SU-DHL-6 (cell line): ENCODE measurements at regions not wholly inside any gene's neighbourhood (a gene's known extent, or its start where the extent isn't known, plus 50 kb on each side); places are given as distances from the start of the nearest gene placed in this dataset.

ENCODE experiments used
- H2AFZ ChIP-seq: fragments of 200-600 bp; sonication (generic); 2 replicates; pipeline ENCODE4 v1.6.1; 2014; ENCODE audit warnings: low read depth, mild to moderate bottlenecking, moderate library complexity, mixed read lengths, antibody characterized with exemption, low read length; ENCODE audit not compliant: severe bottlenecking
- H3F3A ChIP-seq: fragments of 200-600 bp; shearing (Covaris generic); 2 replicates; pipeline ENCODE4 v1.6.0; 2016; ENCODE audit warnings: antibody characterized with exemption, mild to moderate bottlenecking; ENCODE audit not compliant: insufficient read depth
- H3K27ac ChIP-seq: fragments of 200-600 bp; sonication (generic); 2 replicates; pipeline ENCODE4 v1.5.1; 2016; ENCODE audit warnings: low read depth, mild to moderate bottlenecking, low read length, moderate library complexity, mixed read lengths
- H3K27me3 ChIP-seq: fragments of 200-600 bp; sonication (generic), shearing (Covaris generic); 2 replicates; pipeline ENCODE4 v1.6.0; 2014; ENCODE audit warnings: mild to moderate bottlenecking, low read length
- H3K36me3 ChIP-seq: fragments of 200-600 bp; sonication (generic); 2 replicates; pipeline ENCODE4 v1.6.1; 2014; ENCODE audit warnings: mild to moderate bottlenecking, low read length, mixed read lengths
- H3K4me2 ChIP-seq: fragments of 300-600, 200-600 bp; shearing (Covaris generic), sonication (generic); 2 replicates; pipeline ENCODE4 v1.6.0; 2014; ENCODE audit warnings: low read length, low read depth, mild to moderate bottlenecking; ENCODE audit not compliant: poor library complexity, severe bottlenecking
- H3K4me3 ChIP-seq: fragments of 200-600 bp; sonication (generic); 2 replicates; pipeline ENCODE4 v1.5.1; 2014; ENCODE audit warnings: antibody characterized with exemption, low read length, mild to moderate bottlenecking, mixed read lengths; ENCODE audit not compliant: insufficient read depth, poor library complexity, severe bottlenecking
- H3K79me2 ChIP-seq: fragments of 200-600 bp; sonication (generic); 2 replicates; pipeline ENCODE4 v1.6.1; 2014; ENCODE audit warnings: mild to moderate bottlenecking, low read length, moderate library complexity; ENCODE audit not compliant: insufficient read depth
- H3K9ac ChIP-seq: fragments of 200-600 bp; sonication (generic); 2 replicates; pipeline ENCODE4 v1.7.0; 2014; ENCODE audit warnings: mild to moderate bottlenecking, low read length
- H3K9me2 ChIP-seq: fragments of 200-600 bp; sonication (generic); replicated peaks from 2 replicates; pipeline ENCODE4 v1.6.1; 2014; ENCODE audit warnings: low read length; ENCODE audit not compliant: insufficient read depth
- H3K9me3 ChIP-seq: fragments of 200-600 bp; sonication (generic); 2 replicates; pipeline ENCODE4 v1.6.1; 2014; ENCODE audit warnings: low read length, mixed read lengths; ENCODE audit not compliant: insufficient read depth
- H4K20me1 ChIP-seq: fragments of 200-600 bp; sonication (generic); 2 replicates; pipeline ENCODE4 v1.6.1; 2014; ENCODE audit warnings: low read depth, mild to moderate bottlenecking, antibody characterized with exemption, low read length, moderate library complexity, mixed read lengths
- CTCF ChIP-seq: fragments of 200-600 bp; sonication (generic); IDR thresholded peaks from one replicate; pipeline ENCODE4 v1.5.1; 2017; ENCODE audit warnings: antibody characterized with exemption, mild to moderate bottlenecking, low read length, moderate library complexity; ENCODE audit not compliant: insufficient read depth, poor library complexity, severe bottlenecking
- EZH2phosphoT487 ChIP-seq: fragments of 200-600 bp; sonication (generic), shearing (Covaris generic); conservative IDR thresholded peaks from 2 replicates; pipeline ENCODE4 v1.6.1; 2018; ENCODE audit warnings: mild to moderate bottlenecking, antibody characterized with exemption, low read length, moderate library complexity, mixed read lengths

GRCh38 chr2:8061219-8061618, 620.6 kb upstream of the ID2 start:
- H3K4me2 ChIP-seq: no peak overlapping the region
- H3F3A ChIP-seq: no peaks in the 10 kb centered on the region
- no peaks in the 10 kb centered on the region for H4K20me1 ChIP-seq
- no peaks in the 10 kb centered on the region for H3K36me3 ChIP-seq
- H3K9me3 ChIP-seq: no peaks in the 10 kb centered on the region
- no peaks in the 10 kb centered on the region for H3K9me2 ChIP-seq
- no peak overlapping the region for H3K4me3 ChIP-seq
- H3K9ac ChIP-seq: no peak overlapping the region
- no peaks in the 10 kb centered on the region for H3K27me3 ChIP-seq
- TF ChIP-seq EZH2phosphoT487 (no peak), CTCF (no peak)
- no peak overlapping the region for H2AFZ ChIP-seq
- H3K79me2 ChIP-seq: no peaks in the 10 kb centered on the region
- no peak overlapping the region for H3K27ac ChIP-seq

GRCh38 chr2:8064603-8065002, 617.3 kb upstream of the ID2 start:
- Histone ChIP-seq H3K4me2 (no peak overlapping the region), H3K4me3 (no peak overlapping the region), H3K36me3 (no peaks in the 10 kb centered on the region), H3F3A (no peaks in the 10 kb centered on the region), H3K9ac (no peak overlapping the region), H2AFZ (no peak overlapping the region), H3K9me2 (no peaks in the 10 kb centered on the region), H3K79me2 (no peaks in the 10 kb centered on the region), H4K20me1 (no peaks in the 10 kb centered on the region), H3K27me3 (no peaks in the 10 kb centered on the region), H3K9me3 (no peaks in the 10 kb centered on the region), H3K27ac (no peak overlapping the region)
- TF ChIP-seq CTCF (no peak), EZH2phosphoT487 (no peak)

DNA sequence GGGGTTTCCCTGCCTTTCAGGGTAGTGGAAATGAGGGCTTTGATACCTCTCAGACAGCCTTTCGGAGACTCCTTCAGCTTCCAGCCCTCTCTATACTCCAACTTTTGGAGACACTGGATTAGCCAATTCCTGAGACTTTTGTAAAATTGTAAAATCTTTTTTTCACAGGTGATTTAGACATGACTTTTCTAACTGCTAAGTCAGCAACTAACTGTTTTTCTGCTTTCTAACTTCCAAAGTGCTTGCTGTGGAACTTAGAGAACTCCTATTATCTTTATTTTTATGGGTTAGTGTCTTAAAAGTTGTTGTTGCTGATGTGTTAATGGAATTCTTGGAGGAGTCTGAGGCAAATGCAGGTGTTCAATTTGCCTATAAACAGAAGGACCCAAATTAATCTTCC, 616.7 kb upstream of the ID2 start:
- H2AFZ ChIP-seq: no peak overlapping the region
- H3K9ac ChIP-seq: no peak overlapping the region
- no peaks in the 10 kb centered on the region for H3K36me3 ChIP-seq
- no peaks in the 10 kb centered on the region for H4K20me1 ChIP-seq
- no peaks in the 10 kb centered on the region for H3K9me2 ChIP-seq
- TF ChIP-seq EZH2phosphoT487 (no peak), CTCF (no peak)
- no peaks in the 10 kb centered on the region for H3F3A ChIP-seq
- no peak overlapping the region for H3K27ac ChIP-seq
- H3K79me2 ChIP-seq: no peaks in the 10 kb centered on the region
- no peak overlapping the region for H3K4me2 ChIP-seq
- H3K9me3 ChIP-seq: no peaks in the 10 kb centered on the region
- H3K27me3 ChIP-seq: no peaks in the 10 kb centered on the region
- H3K4me3 ChIP-seq: no peak overlapping the region
